Liver (tissue), 8 donors: ENCODE measurements at regions not wholly inside any gene's neighbourhood (a gene's known extent, or its start where the extent isn't known, plus 50 kb on each side); places are given as distances from the start of the nearest gene placed in this dataset.

Experiments used
- DNase-seq: peaks from one replicate; pipeline ENCODE4 v3.0.0-alpha.2; 2017; ENCODE audit warnings: low spot score
- H3K27ac ChIP-seq, 2 donors: one replicate each; pipeline ENCODE4 v1.7.0; 2013; ENCODE audit warnings: inconsistent platforms in 2 of 2, low read length in 2 of 2, control low read depth in 1 of 2, low read depth in 1 of 2, mild to moderate bottlenecking in 1 of 2
- H3K27me3 ChIP-seq, 4 donors: one replicate each; pipeline versions ENCODE4 v1.6.1 to v1.7.0; 2013; ENCODE audit warnings: low read length in 3 of 4, inconsistent platforms in 1 of 4, mild to moderate bottlenecking in 1 of 4, moderate library complexity in 1 of 4; ENCODE audit not compliant: control insufficient read depth in 4 of 4, insufficient read depth in 4 of 4
- H3K36me3 ChIP-seq, 4 donors: one replicate each; pipeline versions ENCODE4 v1.6.1 to v1.7.0; 2013; ENCODE audit warnings: low read length in 3 of 4, mild to moderate bottlenecking in 3 of 4, low read depth in 1 of 4, moderate library complexity in 1 of 4; ENCODE audit not compliant: control insufficient read depth in 4 of 4, insufficient read depth in 3 of 4
- H3K4me1 ChIP-seq, 4 donors: one replicate each; pipeline versions ENCODE4 v1.6.1 to v1.7.0; 2013; ENCODE audit warnings: low read length in 3 of 4, mild to moderate bottlenecking in 3 of 4, moderate library complexity in 1 of 4; ENCODE audit not compliant: control insufficient read depth in 4 of 4, insufficient read depth in 4 of 4
- H3K4me3 ChIP-seq, 3 donors: one replicate each; pipeline versions ENCODE4 v1.6.1 to v1.7.0; 2013; ENCODE audit warnings: low read length in 3 of 3, control low read depth in 1 of 3, low read depth in 1 of 3, mild to moderate bottlenecking in 1 of 3
- H3K9ac ChIP-seq, 2 donors: one replicate each; pipeline ENCODE4 v1.7.0; 2013; ENCODE audit warnings: low read length in 2 of 2, mild to moderate bottlenecking in 2 of 2, moderate library complexity in 2 of 2, control low read depth in 1 of 2, low read depth in 1 of 2
- H3K9me3 ChIP-seq, 4 donors: one replicate each; pipeline versions ENCODE4 v1.6.1 to v1.7.0; 2013; ENCODE audit warnings: low read length in 3 of 4; ENCODE audit not compliant: control insufficient read depth in 4 of 4
- EGR1 ChIP-seq, 2 donors: IDR thresholded peaks; 2 replicates each; pipeline ENCODE4 v1.6.1; 2016 to 2018; ENCODE audit warnings: antibody characterized with exemption in 2 of 2, low read depth in 2 of 2
- FOXA1 ChIP-seq: IDR thresholded peaks from 2 replicates; pipeline ENCODE4 v1.6.1; 2016; ENCODE audit warnings: antibody characterized with exemption
- FOXA2 ChIP-seq: IDR thresholded peaks from 2 replicates; pipeline ENCODE4 v1.6.1; 2016; ENCODE audit warnings: antibody characterized with exemption
- GABPA ChIP-seq, 2 donors: IDR thresholded peaks in 1 of 2; conservative IDR thresholded peaks in 1 of 2; 2 replicates each; pipeline ENCODE4 v1.6.1; 2016; ENCODE audit warnings: antibody characterized with exemption in 2 of 2, mild to moderate bottlenecking in 1 of 2, moderate library complexity in 1 of 2
- HNF4A ChIP-seq, 2 donors: conservative IDR thresholded peaks; 2 replicates each; pipeline ENCODE4 v1.6.1; 2016; ENCODE audit warnings: antibody characterized with exemption in 2 of 2, mild to moderate bottlenecking in 2 of 2
- HNF4G ChIP-seq: IDR thresholded peaks from 2 replicates; pipeline ENCODE4 v1.6.1; 2016; ENCODE audit warnings: antibody characterized with exemption
- JUND ChIP-seq, 2 donors: IDR thresholded peaks; 2 replicates each; pipeline ENCODE4 v1.6.1; 2016; ENCODE audit warnings: antibody characterized with exemption in 2 of 2
- NR2F2 ChIP-seq: IDR thresholded peaks from 2 replicates; pipeline ENCODE4 v1.6.1; 2016; ENCODE audit warnings: antibody characterized with exemption
- RAD21 ChIP-seq, 2 donors: IDR thresholded peaks; 2 replicates each; pipeline ENCODE4 v1.6.1; 2016; ENCODE audit warnings: antibody characterized with exemption in 2 of 2, mild to moderate bottlenecking in 2 of 2
- RXRA ChIP-seq, 2 donors: IDR thresholded peaks; 2 replicates each; pipeline ENCODE4 v1.6.1; 2017 to 2018; ENCODE audit warnings: antibody characterized with exemption in 2 of 2, mild to moderate bottlenecking in 1 of 2
- SP1 ChIP-seq: IDR thresholded peaks from 2 replicates; pipeline ENCODE4 v1.6.1; 2018; ENCODE audit warnings: antibody characterized with exemption, mild to moderate bottlenecking
- TAF1 ChIP-seq: conservative IDR thresholded peaks from 2 replicates; pipeline ENCODE4 v1.6.1; 2016; ENCODE audit warnings: antibody characterized with exemption, mild to moderate bottlenecking
- YY1 ChIP-seq: IDR thresholded peaks from 2 replicates; pipeline ENCODE4 v1.6.1; 2016; ENCODE audit warnings: antibody characterized with exemption, mild to moderate bottlenecking
- WGBS: extraction: QIAGEN DNeasy Blood & Tissue Kit; methylation state at CpG from one replicate; pipeline ENCODE4 v1.1.7; 2013; 5-methylcytosine and 5-hydroxymethylcytosine counted together
- TF ChIP-seq, protein P1 (sequence below): IDR thresholded peaks from 2 replicates; pipeline ENCODE4 v1.6.1; 2016; ENCODE audit warnings: antibody characterized with exemption
- TF ChIP-seq, protein P2 (sequence below): IDR thresholded peaks from 2 replicates; pipeline ENCODE4 v1.6.1; 2016; ENCODE audit warnings: antibody characterized with exemption, mild to moderate bottlenecking
- TF ChIP-seq, protein P3 (sequence below): fragments of 150-350 bp; IDR thresholded peaks from 2 replicates; pipeline ENCODE4 v1.5.1; 2017; ENCODE audit warnings: improper control_type of control experiment, low read depth, low read length; ENCODE audit not compliant: missing input control
- TF ChIP-seq, protein P4 (sequence below): IDR thresholded peaks from 2 replicates; pipeline ENCODE4 v1.6.1; 2016; ENCODE audit warnings: antibody characterized with exemption
- TF ChIP-seq, protein P5 (sequence below): IDR thresholded peaks from 2 replicates; pipeline ENCODE4 v1.6.1; 2016; ENCODE audit warnings: antibody characterized with exemption
- donor health status: healthy.
- donor health status: healthy.
- donor health status: healthy.
- donor health status: healthy.
- donor health status: healthy.

GRCh38 chr3:10601857-10602230, 96.5 kb upstream of the ATP2B2 start:
- no peak for TF ChIP-seq NR2F2
- no peak for TF ChIP-seq TAF1
- no peak for TF ChIP-seq RAD21 (IDR thresholded peaks at IDR 0.05)
- TF ChIP-seq, protein P1, sequence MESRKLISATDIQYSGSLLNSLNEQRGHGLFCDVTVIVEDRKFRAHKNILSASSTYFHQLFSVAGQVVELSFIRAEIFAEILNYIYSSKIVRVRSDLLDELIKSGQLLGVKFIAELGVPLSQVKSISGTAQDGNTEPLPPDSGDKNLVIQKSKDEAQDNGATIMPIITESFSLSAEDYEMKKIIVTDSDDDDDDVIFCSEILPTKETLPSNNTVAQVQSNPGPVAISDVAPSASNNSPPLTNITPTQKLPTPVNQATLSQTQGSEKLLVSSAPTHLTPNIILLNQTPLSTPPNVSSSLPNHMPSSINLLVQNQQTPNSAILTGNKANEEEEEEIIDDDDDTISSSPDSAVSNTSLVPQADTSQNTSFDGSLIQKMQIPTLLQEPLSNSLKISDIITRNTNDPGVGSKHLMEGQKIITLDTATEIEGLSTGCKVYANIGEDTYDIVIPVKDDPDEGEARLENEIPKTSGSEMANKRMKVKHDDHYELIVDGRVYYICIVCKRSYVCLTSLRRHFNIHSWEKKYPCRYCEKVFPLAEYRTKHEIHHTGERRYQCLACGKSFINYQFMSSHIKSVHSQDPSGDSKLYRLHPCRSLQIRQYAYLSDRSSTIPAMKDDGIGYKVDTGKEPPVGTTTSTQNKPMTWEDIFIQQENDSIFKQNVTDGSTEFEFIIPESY: no peak
- no peak for TF ChIP-seq FOXA1
- no peak for TF ChIP-seq YY1
- no peak for TF ChIP-seq RXRA (IDR thresholded peaks at IDR 0.05)
- no peak for TF ChIP-seq HNF4G
- TF ChIP-seq, protein P2, sequence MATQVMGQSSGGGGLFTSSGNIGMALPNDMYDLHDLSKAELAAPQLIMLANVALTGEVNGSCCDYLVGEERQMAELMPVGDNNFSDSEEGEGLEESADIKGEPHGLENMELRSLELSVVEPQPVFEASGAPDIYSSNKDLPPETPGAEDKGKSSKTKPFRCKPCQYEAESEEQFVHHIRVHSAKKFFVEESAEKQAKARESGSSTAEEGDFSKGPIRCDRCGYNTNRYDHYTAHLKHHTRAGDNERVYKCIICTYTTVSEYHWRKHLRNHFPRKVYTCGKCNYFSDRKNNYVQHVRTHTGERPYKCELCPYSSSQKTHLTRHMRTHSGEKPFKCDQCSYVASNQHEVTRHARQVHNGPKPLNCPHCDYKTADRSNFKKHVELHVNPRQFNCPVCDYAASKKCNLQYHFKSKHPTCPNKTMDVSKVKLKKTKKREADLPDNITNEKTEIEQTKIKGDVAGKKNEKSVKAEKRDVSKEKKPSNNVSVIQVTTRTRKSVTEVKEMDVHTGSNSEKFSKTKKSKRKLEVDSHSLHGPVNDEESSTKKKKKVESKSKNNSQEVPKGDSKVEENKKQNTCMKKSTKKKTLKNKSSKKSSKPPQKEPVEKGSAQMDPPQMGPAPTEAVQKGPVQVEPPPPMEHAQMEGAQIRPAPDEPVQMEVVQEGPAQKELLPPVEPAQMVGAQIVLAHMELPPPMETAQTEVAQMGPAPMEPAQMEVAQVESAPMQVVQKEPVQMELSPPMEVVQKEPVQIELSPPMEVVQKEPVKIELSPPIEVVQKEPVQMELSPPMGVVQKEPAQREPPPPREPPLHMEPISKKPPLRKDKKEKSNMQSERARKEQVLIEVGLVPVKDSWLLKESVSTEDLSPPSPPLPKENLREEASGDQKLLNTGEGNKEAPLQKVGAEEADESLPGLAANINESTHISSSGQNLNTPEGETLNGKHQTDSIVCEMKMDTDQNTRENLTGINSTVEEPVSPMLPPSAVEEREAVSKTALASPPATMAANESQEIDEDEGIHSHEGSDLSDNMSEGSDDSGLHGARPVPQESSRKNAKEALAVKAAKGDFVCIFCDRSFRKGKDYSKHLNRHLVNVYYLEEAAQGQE: no peak
- TF ChIP-seq, protein P3, sequence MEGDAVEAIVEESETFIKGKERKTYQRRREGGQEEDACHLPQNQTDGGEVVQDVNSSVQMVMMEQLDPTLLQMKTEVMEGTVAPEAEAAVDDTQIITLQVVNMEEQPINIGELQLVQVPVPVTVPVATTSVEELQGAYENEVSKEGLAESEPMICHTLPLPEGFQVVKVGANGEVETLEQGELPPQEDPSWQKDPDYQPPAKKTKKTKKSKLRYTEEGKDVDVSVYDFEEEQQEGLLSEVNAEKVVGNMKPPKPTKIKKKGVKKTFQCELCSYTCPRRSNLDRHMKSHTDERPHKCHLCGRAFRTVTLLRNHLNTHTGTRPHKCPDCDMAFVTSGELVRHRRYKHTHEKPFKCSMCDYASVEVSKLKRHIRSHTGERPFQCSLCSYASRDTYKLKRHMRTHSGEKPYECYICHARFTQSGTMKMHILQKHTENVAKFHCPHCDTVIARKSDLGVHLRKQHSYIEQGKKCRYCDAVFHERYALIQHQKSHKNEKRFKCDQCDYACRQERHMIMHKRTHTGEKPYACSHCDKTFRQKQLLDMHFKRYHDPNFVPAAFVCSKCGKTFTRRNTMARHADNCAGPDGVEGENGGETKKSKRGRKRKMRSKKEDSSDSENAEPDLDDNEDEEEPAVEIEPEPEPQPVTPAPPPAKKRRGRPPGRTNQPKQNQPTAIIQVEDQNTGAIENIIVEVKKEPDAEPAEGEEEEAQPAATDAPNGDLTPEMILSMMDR: no peak
- TF ChIP-seq HNF4A (conservative IDR thresholded peaks at IDR 0.05): no peak
- TF ChIP-seq, protein P4, sequence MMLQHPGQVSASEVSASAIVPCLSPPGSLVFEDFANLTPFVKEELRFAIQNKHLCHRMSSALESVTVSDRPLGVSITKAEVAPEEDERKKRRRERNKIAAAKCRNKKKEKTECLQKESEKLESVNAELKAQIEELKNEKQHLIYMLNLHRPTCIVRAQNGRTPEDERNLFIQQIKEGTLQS: no peak
- no peak for TF ChIP-seq SP1
- TF ChIP-seq, protein P5, sequence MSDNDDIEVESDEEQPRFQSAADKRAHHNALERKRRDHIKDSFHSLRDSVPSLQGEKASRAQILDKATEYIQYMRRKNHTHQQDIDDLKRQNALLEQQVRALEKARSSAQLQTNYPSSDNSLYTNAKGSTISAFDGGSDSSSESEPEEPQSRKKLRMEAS: no peak
- TF ChIP-seq EGR1 (IDR thresholded peaks at IDR 0.05; ENCODE audit: low read depth in 2 of 2): no peak
- Histone ChIP-seq H3K4me1 (peaks cover 10 to 28% (median 22%) of the 10 kb centered on the region in 4 donors), H3K36me3 (no peaks in the 10 kb centered on the region), H3K4me3 (no peak overlapping the region), H3K27ac (no peak overlapping the region), H3K27me3 (no peaks in the 10 kb centered on the region), H3K9ac (no peak overlapping the region), H3K9me3 (no peaks in the 10 kb centered on the region)
- WGBS: 77% methylated on average over 5 of the region's 5 CpGs
- no peak for DNase-seq

DNA sequence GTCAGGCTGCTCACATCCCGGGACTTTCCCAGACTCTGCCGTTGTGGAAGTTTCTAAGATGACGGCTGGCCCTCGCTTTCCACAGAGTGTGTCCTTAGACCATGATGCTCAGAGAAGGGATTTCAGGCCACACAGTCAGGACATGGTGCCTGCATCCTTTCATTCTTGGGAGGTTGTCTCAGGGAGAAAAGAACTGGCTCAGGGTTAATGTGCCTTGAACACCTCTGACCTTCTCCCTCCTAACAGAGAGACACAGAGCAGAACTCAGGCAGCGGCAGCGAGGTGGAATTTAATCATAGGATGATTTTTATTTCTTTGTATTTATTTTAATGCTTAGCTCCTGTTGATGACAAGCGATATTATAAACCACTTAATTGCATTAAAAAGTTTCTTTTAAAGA, 96.9 kb upstream of the ATP2B2 start:
- no peaks in the 10 kb centered on the region for H3K36me3 ChIP-seq
- 93% methylated on average over 7 of the region's 7 CpGs for WGBS
- no peaks in the 10 kb centered on the region for H3K27me3 ChIP-seq
- DNase-seq: no peak
- no peaks in the 10 kb centered on the region for H3K9me3 ChIP-seq
- H3K4me1 ChIP-seq: peaks cover 10 to 28% (median 22%) of the 10 kb centered on the region in 4 donors
- no peak overlapping the region for H3K27ac ChIP-seq
- H3K4me3 ChIP-seq: no peak overlapping the region
- no peak for TF ChIP-seq JUND (IDR thresholded peaks at IDR 0.05)
- no peak for TF ChIP-seq NR2F2
- no peak for TF ChIP-seq SP1
- no peak for TF ChIP-seq FOXA2
- no peak for TF ChIP-seq HNF4A (conservative IDR thresholded peaks at IDR 0.05)
- no peak for TF ChIP-seq GABPA (IDR thresholded peaks at IDR 0.05 in 1 of 2, conservative IDR thresholded peaks at IDR 0.05 in 1 of 2)
- no peak for TF ChIP-seq EGR1 (IDR thresholded peaks at IDR 0.05; ENCODE audit: low read depth in 2 of 2)
- H3K9ac ChIP-seq: no peak overlapping the region
